ENCODE measurements at regions not wholly inside any gene's neighbourhood (a gene's known extent, or its start where the extent isn't known, plus 50 kb on each side); places are given as distances from the start of the nearest gene placed in this dataset.

DNA sequence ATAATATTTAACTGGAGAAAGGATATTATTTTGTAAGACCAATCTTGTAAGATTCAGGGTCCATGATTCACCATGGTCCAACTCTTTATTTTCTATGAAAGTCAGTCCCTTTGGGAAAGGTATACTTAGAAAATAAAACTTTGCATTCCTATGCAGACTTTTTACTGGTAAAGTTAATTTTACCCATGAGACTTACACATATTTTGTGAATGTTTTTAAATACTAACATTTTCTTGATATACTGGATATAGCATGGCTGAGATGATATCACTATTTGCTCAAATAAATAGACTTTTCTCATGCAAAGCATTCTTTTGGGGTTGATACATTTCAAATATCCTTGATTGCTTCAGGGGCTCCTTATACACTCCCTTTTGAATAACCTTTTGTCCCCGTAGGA, 512.1 kb downstream of the MAN2A1 start:
- no peak for FAIRE-seq
- ChIA-PET CTCF (no interaction called here), POLR2A (no interaction called here)
- no peak for DNase-seq (ENCODE audit: low read depth in 1 of 2, low spot score in 1 of 2)
- H3K4me1 ChIP-seq, result no peaks in the 10 kb centered on the region
- H3K4me3 ChIP-seq, result no peak overlapping the region
- H3K4me2 ChIP-seq, result no peak overlapping the region
- ATAC-seq, result no peak
- no peak overlapping the region for H3K27ac ChIP-seq
- 0% methylated on average over 1 of the region's 1 CpG for WGBS (ENCODE audit: missing lambda C conversion rate)
- no peaks in the 10 kb centered on the region for H3K9me3 ChIP-seq
- TF ChIP-seq RARB (CRISPR knock-in tag; IDR thresholded peaks at IDR 0.05), result no peak
- no peak for TF ChIP-seq HOXB13 (CRISPR knock-in tag; IDR thresholded peaks at IDR 0.05; ENCODE audit: low read depth)
- no peak for TF ChIP-seq RNF2 (IDR thresholded peaks at IDR 0.05; ENCODE audit: borderline replicate concordance, low read depth)
- no peak for TF ChIP-seq FOSL2 (IDR thresholded peaks at IDR 0.05)
- no peak for TF ChIP-seq FOSL2 (CRISPR knock-in tag; IDR thresholded peaks at IDR 0.05)
- TF ChIP-seq, protein P1, sequence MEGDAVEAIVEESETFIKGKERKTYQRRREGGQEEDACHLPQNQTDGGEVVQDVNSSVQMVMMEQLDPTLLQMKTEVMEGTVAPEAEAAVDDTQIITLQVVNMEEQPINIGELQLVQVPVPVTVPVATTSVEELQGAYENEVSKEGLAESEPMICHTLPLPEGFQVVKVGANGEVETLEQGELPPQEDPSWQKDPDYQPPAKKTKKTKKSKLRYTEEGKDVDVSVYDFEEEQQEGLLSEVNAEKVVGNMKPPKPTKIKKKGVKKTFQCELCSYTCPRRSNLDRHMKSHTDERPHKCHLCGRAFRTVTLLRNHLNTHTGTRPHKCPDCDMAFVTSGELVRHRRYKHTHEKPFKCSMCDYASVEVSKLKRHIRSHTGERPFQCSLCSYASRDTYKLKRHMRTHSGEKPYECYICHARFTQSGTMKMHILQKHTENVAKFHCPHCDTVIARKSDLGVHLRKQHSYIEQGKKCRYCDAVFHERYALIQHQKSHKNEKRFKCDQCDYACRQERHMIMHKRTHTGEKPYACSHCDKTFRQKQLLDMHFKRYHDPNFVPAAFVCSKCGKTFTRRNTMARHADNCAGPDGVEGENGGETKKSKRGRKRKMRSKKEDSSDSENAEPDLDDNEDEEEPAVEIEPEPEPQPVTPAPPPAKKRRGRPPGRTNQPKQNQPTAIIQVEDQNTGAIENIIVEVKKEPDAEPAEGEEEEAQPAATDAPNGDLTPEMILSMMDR (IDR thresholded peaks at IDR 0.05), result no peak
- TF ChIP-seq CHD2 (IDR thresholded peaks at IDR 0.05; ENCODE audit: low read length, partially characterized antibody), result no peak
- TF ChIP-seq TP53 (CRISPR knock-in tag; IDR thresholded peaks at IDR 0.05), result no peak
- no peak for TF ChIP-seq NFE2L2 (conservative IDR thresholded peaks at IDR 0.05; ENCODE audit: low read length)
- TF ChIP-seq, protein P2, sequence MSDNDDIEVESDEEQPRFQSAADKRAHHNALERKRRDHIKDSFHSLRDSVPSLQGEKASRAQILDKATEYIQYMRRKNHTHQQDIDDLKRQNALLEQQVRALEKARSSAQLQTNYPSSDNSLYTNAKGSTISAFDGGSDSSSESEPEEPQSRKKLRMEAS (IDR thresholded peaks at IDR 0.05), result no peak
- no peak for TF ChIP-seq MYC (IDR thresholded peaks at IDR 0.05; ENCODE audit: borderline replicate concordance, low read length)
- no peak for TF ChIP-seq KDM5A (IDR thresholded peaks at IDR 0.05)
- TF ChIP-seq, protein P3, sequence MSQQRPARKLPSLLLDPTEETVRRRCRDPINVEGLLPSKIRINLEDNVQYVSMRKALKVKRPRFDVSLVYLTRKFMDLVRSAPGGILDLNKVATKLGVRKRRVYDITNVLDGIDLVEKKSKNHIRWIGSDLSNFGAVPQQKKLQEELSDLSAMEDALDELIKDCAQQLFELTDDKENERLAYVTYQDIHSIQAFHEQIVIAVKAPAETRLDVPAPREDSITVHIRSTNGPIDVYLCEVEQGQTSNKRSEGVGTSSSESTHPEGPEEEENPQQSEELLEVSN (IDR thresholded peaks at IDR 0.05; ENCODE audit: borderline replicate concordance, low read depth), result no peak
- no peak for TF ChIP-seq SREBF2 (IDR thresholded peaks at IDR 0.05)
- TF ChIP-seq, protein P4, sequence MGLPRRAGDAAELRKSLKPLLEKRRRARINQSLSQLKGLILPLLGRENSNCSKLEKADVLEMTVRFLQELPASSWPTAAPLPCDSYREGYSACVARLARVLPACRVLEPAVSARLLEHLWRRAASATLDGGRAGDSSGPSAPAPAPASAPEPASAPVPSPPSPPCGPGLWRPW (IDR thresholded peaks at IDR 0.05), result no peak
- no peak for TF ChIP-seq POLR2AphosphoS2 (conservative IDR thresholded peaks at IDR 0.05; ENCODE audit: low read length)
- TF ChIP-seq SMC3 (IDR thresholded peaks at IDR 0.05), result no peak
- no peak for TF ChIP-seq KDM1A (IDR thresholded peaks at IDR 0.05; ENCODE audit: low read depth)
- no peak for TF ChIP-seq MAFK (IDR thresholded peaks at IDR 0.05; ENCODE audit: partially characterized antibody)
- TF ChIP-seq ATOH8 (CRISPR knock-in tag; IDR thresholded peaks at IDR 0.05; ENCODE audit: low read depth), result no peak

DNA sequence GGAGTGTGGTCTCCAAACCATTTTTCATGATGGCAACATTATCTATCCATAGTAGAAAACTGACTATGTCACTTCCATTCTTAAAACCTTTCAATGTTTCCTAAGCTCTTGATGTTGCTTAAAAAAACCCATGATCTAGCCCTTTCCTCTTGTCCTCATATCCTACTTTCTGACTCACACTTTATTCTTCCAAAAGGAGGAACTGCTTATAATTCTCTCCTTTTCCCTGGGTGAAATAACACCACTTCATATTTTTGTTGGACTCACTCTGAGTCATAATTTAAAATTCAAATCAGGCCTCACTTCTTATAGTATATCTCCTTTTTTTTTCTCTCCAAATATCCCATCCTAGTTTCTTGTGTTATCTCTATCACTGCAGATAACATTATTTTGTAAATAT, 513.9 kb downstream of the MAN2A1 start:
- H3K4me1 ChIP-seq, result no peaks in the 10 kb centered on the region
- DNase-seq (ENCODE audit: low read depth in 1 of 2, low spot score in 1 of 2) (no peak), FAIRE-seq (no peak), ATAC-seq (no peak)
- TF ChIP-seq NFE2L2 (conservative IDR thresholded peaks at IDR 0.05; ENCODE audit: low read length), result no peak
- TF ChIP-seq, protein P4 (IDR thresholded peaks at IDR 0.05), result no peak
- no peak for TF ChIP-seq EHF (CRISPR knock-in tag; IDR thresholded peaks at IDR 0.05)
- no peak for TF ChIP-seq CHD2 (IDR thresholded peaks at IDR 0.05; ENCODE audit: low read length, partially characterized antibody)
- no peak for TF ChIP-seq TFCP2L1 (CRISPR knock-in tag; IDR thresholded peaks at IDR 0.05)
- no peak for TF ChIP-seq RFX5 (IDR thresholded peaks at IDR 0.05)
- TF ChIP-seq ZFP36 (IDR thresholded peaks at IDR 0.05; ENCODE audit: borderline replicate concordance, partially characterized antibody), result no peak
- TF ChIP-seq HDAC2 (IDR thresholded peaks at IDR 0.05), result no peak
- no peak for TF ChIP-seq ZNF302 (CRISPR knock-in tag; IDR thresholded peaks at IDR 0.05)
- no peak for TF ChIP-seq EP300 (IDR thresholded peaks at IDR 0.05)
- TF ChIP-seq PHF8 (IDR thresholded peaks at IDR 0.05; ENCODE audit: borderline replicate concordance, low read depth), result no peak
- no peak for TF ChIP-seq HOXB13 (CRISPR knock-in tag; IDR thresholded peaks at IDR 0.05; ENCODE audit: low read depth)
- H3K4me3 ChIP-seq, result no peak overlapping the region
- ChIA-PET POLR2A (no interaction called here), CTCF (no interaction called here)
- no peak overlapping the region for H3K27ac ChIP-seq
- H3K4me2 ChIP-seq, result no peak overlapping the region
- H3K9me3 ChIP-seq, result no peaks in the 10 kb centered on the region
